ENCODE measurements at regions not wholly inside any gene's neighbourhood (a gene's known extent, or its start where the extent isn't known, plus 50 kb on each side); places are given as distances from the start of the nearest gene placed in this dataset.
"Not testable (repeated sequence)": the region's sequence is repeated elsewhere in the genome, so short reads cannot be mapped to it uniquely, and the experiment has no call there.

GRCh38 chr17:6373599-6373998, 61.3 kb downstream of the AIPL1 start:
- not testable (repeated sequence) for H3K27ac ChIP-seq

GRCh38 chr17:6366221-6366666, 68.7 kb downstream of the AIPL1 start:
- no peak for TF ChIP-seq CTCF (conservative IDR thresholded peaks at IDR 0.05)
- no peak for TF ChIP-seq ZFX (IDR thresholded peaks at IDR 0.05)
- H3K27ac ChIP-seq = no peak overlapping the region

GRCh38 chr17:6365200-6365943, 69.5 kb downstream of the AIPL1 start:
- H3K27ac ChIP-seq = no peak overlapping the region
- TF ChIP-seq CTCF (conservative IDR thresholded peaks at IDR 0.05) (no peak), ZFX (IDR thresholded peaks at IDR 0.05) (no peak)

GRCh38 chr17:6361733-6362132, 73.2 kb downstream of the AIPL1 start:
- no peak for TF ChIP-seq ZFX (IDR thresholded peaks at IDR 0.05)
- TF ChIP-seq CTCF (conservative IDR thresholded peaks at IDR 0.05) = no peak
- no peak overlapping the region for H3K27ac ChIP-seq

GRCh38 chr17:6358131-6358530, 76.8 kb downstream of the AIPL1 start:
- no peak for TF ChIP-seq CTCF (conservative IDR thresholded peaks at IDR 0.05)

GRCh38 chr17:6356562-6356961, 78.4 kb downstream of the AIPL1 start:
- no peak overlapping the region for H3K27ac ChIP-seq
- no peak for TF ChIP-seq CTCF (conservative IDR thresholded peaks at IDR 0.05)
- no peak for TF ChIP-seq ZFX (IDR thresholded peaks at IDR 0.05)

More at GRCh38 chr17:6358131-6358530, 76.8 kb downstream of the AIPL1 start:
- no peak overlapping the region for H3K27ac ChIP-seq

- TF ChIP-seq CTCF (conservative IDR thresholded peaks at IDR 0.05) (no peak), ZFX (IDR thresholded peaks at IDR 0.05) (no peak)
- H3K27ac ChIP-seq = no peak overlapping the region
Observed at GRCh38 chr17:6355196-6355595, 79.7 kb downstream of the AIPL1 start.

Measured in C4-2B (cell line).